ES-I3 (cell line): ENCODE measurements at regions not wholly inside any gene's neighbourhood (a gene's known extent, or its start where the extent isn't known, plus 50 kb on each side); places are given as distances from the start of the nearest gene placed in this dataset.

Experiments used
- H3K36me3 ChIP-seq: 2 replicates; pipeline ENCODE4 v1.6.1; 2013; ENCODE audit warnings: mild to moderate bottlenecking, low read length, control low read depth, moderate library complexity; ENCODE audit not compliant: insufficient read depth
- H3K4me1 ChIP-seq: 2 replicates; pipeline ENCODE4 v1.6.1; 2013; ENCODE audit warnings: mild to moderate bottlenecking, control low read depth, low read length; ENCODE audit not compliant: insufficient read depth
- H3K9ac ChIP-seq: 2 replicates; pipeline ENCODE4 v1.6.1; 2013; ENCODE audit warnings: low read depth, mild to moderate bottlenecking, low read length, moderate library complexity
- H3K9me3 ChIP-seq: 2 replicates; pipeline ENCODE4 v1.6.1; 2013; ENCODE audit warnings: mild to moderate bottlenecking, low read length, moderate library complexity; ENCODE audit not compliant: control insufficient read depth, insufficient read depth

- Histone ChIP-seq H3K9ac (no peak overlapping the region), H3K9me3 (no peaks in the 10 kb centered on the region), H3K4me1 (no peaks in the 10 kb centered on the region; the same call in 1 of the 2 replicates), H3K36me3 (no peaks in the 10 kb centered on the region)
Measured at GRCh38 chr2:177029501-177029900, 183.1 kb upstream of the HNRNPA3 start.

GRCh38 chr2:177029901-177030300, 182.7 kb upstream of the HNRNPA3 start:
- H3K4me1 ChIP-seq: no peaks in the 10 kb centered on the region; the same call in 1 of the 2 replicates
- no peak overlapping the region for H3K9ac ChIP-seq

GRCh38 chr2:177030451-177031105, 182.0 kb upstream of the HNRNPA3 start:
- no peaks in the 10 kb centered on the region for H3K36me3 ChIP-seq
- H3K9me3 ChIP-seq: no peaks in the 10 kb centered on the region
- H3K9ac ChIP-seq: no peak overlapping the region
- H3K4me1 ChIP-seq: no peaks in the 10 kb centered on the region; the same call in 1 of the 2 replicates

More at GRCh38 chr2:177029901-177030300, 182.7 kb upstream of the HNRNPA3 start:
- Histone ChIP-seq H3K36me3 (no peaks in the 10 kb centered on the region), H3K9me3 (no peaks in the 10 kb centered on the region)

- Histone ChIP-seq H3K4me1 (no peaks in the 10 kb centered on the region; the same call in 1 of the 2 replicates), H3K9me3 (no peaks in the 10 kb centered on the region), H3K9ac (no peak overlapping the region), H3K36me3 (no peaks in the 10 kb centered on the region)
Measured at GRCh38 chr2:177031438-177032180, 181.0 kb upstream of the HNRNPA3 start.

DNA sequence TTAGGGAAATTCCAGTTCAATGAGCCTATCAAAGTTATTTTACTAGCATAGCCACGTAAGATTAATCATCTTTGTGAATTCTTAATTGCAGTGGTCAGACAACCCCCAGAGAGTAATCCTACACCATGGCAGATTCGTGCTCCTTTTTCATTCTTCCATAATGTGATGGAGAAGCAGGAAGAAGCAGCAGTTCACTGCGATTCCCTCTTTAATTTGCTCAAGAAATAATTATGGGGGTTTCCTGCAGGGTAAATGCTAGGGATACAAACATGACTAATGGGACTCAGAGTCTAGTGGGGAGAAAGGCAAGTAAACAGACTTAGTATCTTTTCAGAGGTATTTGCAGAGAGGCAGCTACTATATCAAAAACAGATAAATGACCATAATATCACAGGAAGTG, 175.8 kb upstream of the HNRNPA3 start:
- Histone ChIP-seq H3K9me3 (no peaks in the 10 kb centered on the region; the same call in 1 of the 2 replicates), H3K9ac (no peak overlapping the region), H3K36me3 (no peaks in the 10 kb centered on the region)

DNA sequence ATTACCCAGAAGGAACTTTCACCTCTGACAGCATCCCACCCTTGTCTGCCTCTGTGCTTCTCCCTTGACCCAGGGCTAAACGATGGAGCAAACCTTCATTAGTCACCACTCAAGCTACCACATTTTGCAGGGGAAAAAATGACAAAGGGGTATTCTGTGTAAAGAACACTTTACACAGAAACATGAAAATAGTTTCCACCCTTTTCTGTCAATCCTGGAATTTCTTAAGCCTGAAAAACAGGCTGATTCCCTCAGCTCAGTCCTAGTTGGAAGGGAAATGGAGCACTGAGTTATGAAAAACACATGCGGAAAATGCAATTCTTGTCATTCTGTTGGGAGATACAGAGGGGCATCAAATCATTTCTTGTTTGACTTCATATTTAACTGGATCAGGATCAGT, 175.0 kb upstream of the HNRNPA3 start:
- H3K36me3 ChIP-seq: no peaks in the 10 kb centered on the region
- H3K4me1 ChIP-seq: no peaks in the 10 kb centered on the region
- no peak overlapping the region for H3K9ac ChIP-seq
- no peaks in the 10 kb centered on the region; the same call in 1 of the 2 replicates for H3K9me3 ChIP-seq

More for the DNA sequence above, 175.8 kb upstream of the HNRNPA3 start:
- H3K4me1 ChIP-seq: no peaks in the 10 kb centered on the region

DNA sequence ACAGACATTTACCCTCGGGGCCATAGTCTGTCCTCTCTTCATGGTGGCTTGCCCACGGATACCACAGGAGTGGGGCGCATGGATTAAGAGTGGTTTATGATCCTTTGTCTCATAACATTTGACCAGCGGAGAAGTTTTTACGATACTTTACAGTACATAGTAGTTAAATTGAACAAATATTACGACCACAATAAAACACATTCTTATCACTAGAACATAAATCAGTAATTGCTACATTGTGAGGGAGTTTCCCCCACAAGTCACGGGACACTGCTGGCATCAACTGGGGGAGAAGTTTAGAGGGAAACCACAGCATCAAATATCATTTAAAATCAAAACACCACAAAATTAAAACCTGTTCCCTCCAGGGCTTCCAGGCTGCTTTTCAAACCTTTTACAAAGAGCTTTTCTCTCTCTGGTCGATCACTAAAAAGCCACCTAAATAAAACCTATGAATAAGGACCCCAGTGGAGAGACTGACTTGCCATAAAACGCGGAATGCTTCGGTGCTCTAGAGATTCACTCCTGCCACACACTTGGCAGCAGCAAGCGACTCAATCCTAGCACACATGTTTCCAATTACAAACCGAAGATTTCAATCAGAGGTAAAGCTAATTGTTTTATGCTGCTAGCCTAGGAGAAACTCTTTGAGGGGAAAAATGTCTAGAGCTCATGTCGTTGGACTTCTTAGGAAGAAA, 173.7 kb upstream of the HNRNPA3 start:
- Histone ChIP-seq H3K4me1 (0 out of 2 replicates have a peak, but pooled peaks cover under 1% of the 10 kb centered on the region), H3K9ac (no peak overlapping the region), H3K9me3 (no peaks in the 10 kb centered on the region; the same call in 1 of the 2 replicates), H3K36me3 (no peaks in the 10 kb centered on the region)

- H3K9me3 ChIP-seq: no peaks in the 10 kb centered on the region; the same call in 1 of the 2 replicates
- no peaks in the 10 kb centered on the region for H3K36me3 ChIP-seq
- H3K4me1 ChIP-seq: 0 out of 2 replicates have a peak, but pooled peaks cover 2% of the 10 kb centered on the region
- no peak overlapping the region for H3K9ac ChIP-seq
Measured at GRCh38 chr2:177042311-177042710, 170.3 kb upstream of the HNRNPA3 start.

GRCh38 chr2:177044671-177045070, 167.9 kb upstream of the HNRNPA3 start:
- Histone ChIP-seq H3K9me3 (no peaks in the 10 kb centered on the region), H3K9ac (no peak overlapping the region), H3K36me3 (no peaks in the 10 kb centered on the region), H3K4me1 (0 out of 2 replicates have a peak, but pooled peaks cover 2% of the 10 kb centered on the region)

DNA sequence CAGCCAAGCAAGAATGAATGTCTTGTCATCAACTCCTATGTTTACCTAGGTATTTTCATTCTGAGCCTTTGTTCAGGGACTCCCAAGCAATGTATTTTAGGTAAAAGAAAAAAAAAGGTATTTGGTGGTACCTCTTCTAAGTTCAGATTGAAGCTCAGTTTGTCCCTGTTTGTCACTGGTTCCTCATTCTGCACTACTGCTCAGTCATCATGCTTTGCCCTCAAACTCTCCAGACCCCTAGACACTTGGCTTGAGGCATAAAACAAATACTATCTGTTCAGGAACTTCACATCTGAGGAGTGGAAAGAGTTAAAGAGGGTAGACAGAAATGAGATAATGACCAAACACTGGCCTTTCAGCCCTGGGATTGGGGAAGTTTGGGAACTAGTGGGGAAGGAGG, 163.6 kb upstream of the HNRNPA3 start:
- no peaks in the 10 kb centered on the region for H3K36me3 ChIP-seq
- H3K9ac ChIP-seq: no peak overlapping the region
- H3K4me1 ChIP-seq: 0 out of 2 replicates have a peak, but pooled peaks cover 2% of the 10 kb centered on the region
- H3K9me3 ChIP-seq: no peaks in the 10 kb centered on the region

GRCh38 chr2:177051278-177051677, 161.3 kb upstream of the HNRNPA3 start:
- H3K4me1 ChIP-seq: 0 out of 2 replicates have a peak, but pooled peaks cover 4% of the 10 kb centered on the region
- H3K9me3 ChIP-seq: no peaks in the 10 kb centered on the region
- no peak overlapping the region for H3K9ac ChIP-seq
- H3K36me3 ChIP-seq: no peaks in the 10 kb centered on the region

DNA sequence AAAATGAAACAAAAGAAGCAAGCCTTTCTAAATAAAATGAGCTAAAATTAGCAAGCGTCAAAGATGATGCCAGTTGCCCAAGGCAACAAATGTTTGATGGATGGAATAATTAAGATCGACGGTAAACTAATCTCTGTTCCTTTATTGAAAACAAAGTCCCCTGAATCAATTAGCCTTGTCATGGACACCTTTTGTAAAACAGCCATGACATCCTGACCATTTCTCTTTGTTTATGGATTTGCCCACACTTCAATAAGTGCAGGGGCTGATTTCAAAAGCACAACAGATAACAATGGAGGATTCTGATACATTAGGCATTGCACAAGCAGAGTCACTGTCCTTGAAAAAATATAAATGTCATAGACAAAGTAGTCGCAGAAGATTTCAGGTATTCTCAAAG, 160.1 kb upstream of the HNRNPA3 start:
- Histone ChIP-seq H3K4me1 (0 out of 2 replicates have a peak, but pooled peaks cover 4% of the 10 kb centered on the region), H3K9me3 (no peaks in the 10 kb centered on the region), H3K36me3 (no peaks in the 10 kb centered on the region), H3K9ac (no peak overlapping the region)

DNA sequence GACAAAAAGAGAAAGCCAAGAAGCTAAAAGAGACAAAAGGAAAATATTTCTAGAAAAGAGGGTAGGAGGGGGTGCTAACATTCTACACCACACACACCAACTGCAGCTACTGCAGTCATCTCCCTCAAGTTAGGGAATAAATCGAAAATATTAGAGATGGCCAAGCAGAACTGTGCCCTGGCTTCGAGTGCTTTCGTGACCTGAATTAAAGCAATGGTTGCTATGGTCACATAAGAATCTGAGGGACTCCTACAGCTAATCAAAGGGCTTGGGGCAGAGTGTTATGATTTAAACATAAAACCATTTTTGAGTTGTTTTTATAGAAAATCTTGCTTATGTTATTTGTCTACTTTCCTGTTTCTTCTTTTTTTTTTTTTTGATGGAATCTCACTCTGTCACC, 159.6 kb upstream of the HNRNPA3 start:
- H3K4me1 ChIP-seq: 0 out of 2 replicates have a peak, but pooled peaks cover 4% of the 10 kb centered on the region
- H3K9ac ChIP-seq: no peak overlapping the region
- no peaks in the 10 kb centered on the region for H3K36me3 ChIP-seq
- no peaks in the 10 kb centered on the region for H3K9me3 ChIP-seq

DNA sequence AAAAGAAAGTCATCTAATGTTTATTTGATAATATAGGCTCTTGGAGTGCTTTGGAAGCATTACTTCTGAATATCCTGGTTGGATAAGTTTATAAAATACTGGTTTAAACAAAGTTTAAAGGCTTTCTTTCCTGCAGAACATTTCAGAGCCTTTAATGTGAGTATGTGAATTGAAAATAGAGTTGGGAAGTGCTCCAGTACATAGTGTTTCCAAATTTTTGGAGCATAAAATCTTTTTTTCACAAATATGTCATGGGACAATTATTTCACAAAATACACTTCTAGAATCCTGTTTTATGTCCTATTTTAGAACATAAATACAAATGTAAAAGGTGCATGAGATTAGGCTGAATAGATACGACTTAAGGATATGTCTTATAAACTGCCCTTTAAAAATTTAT, 158.9 kb upstream of the HNRNPA3 start:
- Histone ChIP-seq H3K4me1 (0 out of 2 replicates have a peak, but pooled peaks cover 4% of the 10 kb centered on the region), H3K9me3 (no peaks in the 10 kb centered on the region), H3K36me3 (no peaks in the 10 kb centered on the region), H3K9ac (no peak overlapping the region)
